AG09319 (cell line): ENCODE measurements at regions not wholly inside any gene's neighbourhood (a gene's known extent, or its start where the extent isn't known, plus 50 kb on each side); places are given as distances from the start of the nearest gene placed in this dataset.

Source experiments
- DNase-seq: peaks from one replicate; pipeline ENCODE4 v3.0.0-alpha.2; 2010; ENCODE audit warnings: low read depth; ENCODE audit errors: extremely low read depth
- TF ChIP-seq, protein P1 (sequence below): IDR thresholded peaks from 2 replicates; pipeline ENCODE4 v1.5.1; 2011; ENCODE audit warnings: low read depth, mild to moderate bottlenecking, inconsistent platforms, low read length, moderate library complexity

DNA sequence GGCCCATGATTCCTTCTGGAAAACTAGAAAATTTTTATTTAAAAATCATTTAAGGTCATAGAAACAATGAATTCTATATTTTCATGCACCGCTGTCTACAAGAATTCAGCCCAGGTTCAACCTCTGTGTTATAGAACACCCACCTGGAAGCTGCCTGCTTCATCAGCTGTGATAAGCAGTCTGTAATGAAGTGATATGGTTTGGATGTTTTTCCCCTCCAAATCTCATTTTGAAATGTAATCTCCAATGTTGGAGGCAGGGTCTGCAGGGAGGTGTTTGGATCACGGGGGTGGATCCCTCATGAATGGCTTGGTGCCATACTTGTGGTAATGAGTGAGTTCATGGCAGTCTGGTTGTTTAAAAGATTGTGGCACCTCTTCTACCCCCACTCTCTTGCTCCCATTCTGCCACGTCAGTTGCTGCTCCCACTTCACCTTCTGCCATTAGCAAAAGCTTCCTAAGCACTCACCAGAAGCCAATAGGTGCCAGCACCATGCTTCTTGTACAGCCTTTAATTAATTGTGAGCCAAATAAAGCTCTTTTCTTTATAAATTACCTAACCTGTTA lies 55.6 kb downstream of the MRPL32 start:
- TF ChIP-seq, protein P1, sequence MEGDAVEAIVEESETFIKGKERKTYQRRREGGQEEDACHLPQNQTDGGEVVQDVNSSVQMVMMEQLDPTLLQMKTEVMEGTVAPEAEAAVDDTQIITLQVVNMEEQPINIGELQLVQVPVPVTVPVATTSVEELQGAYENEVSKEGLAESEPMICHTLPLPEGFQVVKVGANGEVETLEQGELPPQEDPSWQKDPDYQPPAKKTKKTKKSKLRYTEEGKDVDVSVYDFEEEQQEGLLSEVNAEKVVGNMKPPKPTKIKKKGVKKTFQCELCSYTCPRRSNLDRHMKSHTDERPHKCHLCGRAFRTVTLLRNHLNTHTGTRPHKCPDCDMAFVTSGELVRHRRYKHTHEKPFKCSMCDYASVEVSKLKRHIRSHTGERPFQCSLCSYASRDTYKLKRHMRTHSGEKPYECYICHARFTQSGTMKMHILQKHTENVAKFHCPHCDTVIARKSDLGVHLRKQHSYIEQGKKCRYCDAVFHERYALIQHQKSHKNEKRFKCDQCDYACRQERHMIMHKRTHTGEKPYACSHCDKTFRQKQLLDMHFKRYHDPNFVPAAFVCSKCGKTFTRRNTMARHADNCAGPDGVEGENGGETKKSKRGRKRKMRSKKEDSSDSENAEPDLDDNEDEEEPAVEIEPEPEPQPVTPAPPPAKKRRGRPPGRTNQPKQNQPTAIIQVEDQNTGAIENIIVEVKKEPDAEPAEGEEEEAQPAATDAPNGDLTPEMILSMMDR = no peak
- DNase-seq = no peak

DNA sequence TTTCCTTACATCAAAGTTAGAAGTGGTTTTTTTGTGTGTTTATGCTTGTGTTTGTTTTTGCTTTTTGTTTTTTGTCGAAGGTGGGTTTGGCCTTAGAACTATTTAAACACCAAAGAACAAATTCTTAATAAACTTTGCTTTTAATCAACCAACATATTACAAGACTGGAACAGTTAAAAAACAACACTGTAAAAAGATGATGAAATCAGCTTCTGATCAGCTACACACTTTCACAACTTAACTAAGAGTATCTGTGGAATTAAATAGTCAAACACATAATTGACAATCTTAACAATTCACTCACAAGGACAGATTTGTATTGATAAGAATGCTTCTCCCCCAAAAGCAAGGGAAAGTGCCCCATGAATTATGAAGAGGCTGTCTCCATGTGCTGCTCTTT lies 58.8 kb downstream of the MRPL32 start:
- no peak for DNase-seq
- TF ChIP-seq, protein P1 = no peak

DNA sequence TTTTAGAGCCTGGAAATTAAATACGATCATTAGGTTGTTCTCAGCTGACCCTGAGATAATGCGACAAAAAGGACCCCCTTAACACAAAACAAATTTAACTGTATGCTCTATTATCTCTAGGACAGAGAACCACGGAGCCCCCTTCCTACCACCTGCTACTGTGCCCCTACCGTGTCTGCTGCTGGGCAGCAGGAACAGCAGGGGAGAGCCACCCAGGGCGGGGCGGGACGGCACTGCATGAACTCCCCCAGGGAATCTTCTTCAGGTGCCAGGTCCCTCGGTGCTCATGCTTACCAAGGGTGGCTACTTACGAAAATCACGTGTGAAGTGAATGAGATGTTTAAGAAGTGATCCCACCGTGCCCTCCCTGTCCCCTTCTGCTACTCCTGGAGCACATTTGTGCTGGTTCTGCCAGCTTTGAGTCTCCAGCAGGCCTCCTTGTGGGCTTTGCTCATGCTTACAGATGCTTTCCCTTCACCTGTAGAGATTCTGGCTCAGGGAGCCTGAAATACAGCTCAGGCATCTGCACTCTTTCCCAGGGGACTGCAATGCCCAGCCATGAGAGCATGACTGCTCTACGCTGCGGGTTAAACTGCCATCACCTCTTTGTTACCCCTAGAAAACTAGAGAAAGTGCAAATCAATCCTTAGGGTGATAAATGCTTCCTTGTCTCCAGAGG lies 59.9 kb downstream of the MRPL32 start:
- TF ChIP-seq, protein P1 = no peak
- no peak for DNase-seq

DNA sequence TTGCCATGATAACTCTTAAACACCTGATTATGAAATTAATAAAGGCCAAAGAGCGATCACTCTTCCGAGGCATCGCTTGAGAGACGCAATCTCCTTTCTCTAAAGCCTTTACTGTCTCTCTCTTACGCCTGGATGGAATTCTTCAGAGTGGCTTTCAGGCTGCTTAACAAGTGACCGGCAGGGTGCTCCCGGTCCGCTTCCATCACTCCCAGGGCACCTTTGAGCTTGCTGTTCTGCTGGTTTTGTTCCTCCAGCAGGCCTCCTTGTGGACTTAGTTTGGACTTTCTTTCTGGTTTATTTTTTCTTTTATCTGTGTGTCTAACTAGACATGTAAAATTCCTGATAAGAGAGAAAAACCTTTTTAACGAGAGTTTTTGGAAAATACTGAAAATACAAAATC lies 60.9 kb downstream of the MRPL32 start:
- no peak for DNase-seq
- TF ChIP-seq, protein P1 = no peak

DNA sequence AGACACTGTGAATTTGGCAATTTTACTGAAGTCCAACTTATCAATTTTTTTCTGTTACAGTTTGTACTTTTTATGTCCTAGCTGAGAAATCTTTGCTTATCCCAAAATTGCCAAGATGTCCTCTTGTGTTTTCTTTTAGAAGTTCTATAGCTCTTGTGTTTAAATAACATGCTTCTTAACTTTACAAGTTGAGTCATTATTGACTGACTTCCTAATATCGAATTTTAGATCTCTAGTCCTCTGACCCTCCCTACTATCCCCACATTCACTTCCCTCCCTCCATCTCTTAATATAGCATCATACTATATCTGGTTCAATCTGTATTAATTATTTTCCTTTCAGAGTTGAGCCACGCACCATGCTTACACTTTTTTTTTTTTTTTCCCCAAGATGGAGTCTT lies 61.9 kb downstream of the MRPL32 start:
- TF ChIP-seq, protein P1 = no peak
- no peak for DNase-seq

DNA sequence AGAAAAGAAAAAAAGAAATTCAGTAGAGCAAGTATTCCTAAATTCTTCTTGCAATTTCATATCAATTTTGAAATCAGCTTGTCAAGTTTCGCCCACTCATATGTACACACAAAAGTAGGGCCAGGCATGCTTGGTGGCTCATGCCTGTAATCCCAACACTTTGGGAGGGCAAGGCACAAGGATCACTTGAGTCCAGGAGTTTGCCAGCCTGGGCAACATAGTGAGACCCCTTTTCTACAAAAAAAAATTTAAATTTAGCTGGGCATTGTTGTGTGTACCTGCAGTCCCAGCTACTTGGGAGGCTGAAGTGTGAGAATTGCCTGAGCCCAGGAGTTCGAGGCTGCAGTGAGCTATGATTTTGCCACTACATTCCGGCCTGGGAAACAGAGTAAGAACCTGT lies 65.4 kb downstream of the MRPL32 start:
- TF ChIP-seq, protein P1 = no peak
- DNase-seq = no peak

DNA sequence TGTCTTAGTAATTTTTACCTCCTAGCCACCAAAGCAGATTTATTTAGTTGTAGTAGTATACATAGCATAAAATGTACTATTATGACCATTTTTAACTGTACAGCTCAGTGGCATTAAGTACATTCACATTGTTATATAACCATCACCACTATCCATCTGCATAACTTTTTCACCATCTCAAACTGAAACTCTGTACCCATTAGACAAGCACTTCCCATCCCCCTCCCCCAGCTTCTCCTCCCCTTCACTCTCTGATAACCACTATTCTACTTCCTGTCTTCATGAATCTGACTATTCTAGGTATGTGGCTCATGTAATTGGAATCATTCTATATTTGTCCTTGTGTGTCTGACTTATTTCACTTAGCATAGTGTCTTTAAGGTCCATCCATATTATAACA lies 71.9 kb downstream of the MRPL32 start:
- DNase-seq = no peak
- TF ChIP-seq, protein P1 = no peak
